ENCODE measurements at regions not wholly inside any gene's neighbourhood (a gene's known extent, or its start where the extent isn't known, plus 50 kb on each side); places are given as distances from the start of the nearest gene placed in this dataset.

GRCh38 chr2:48178611-48179010 lies 135.9 kb upstream of the FOXN2 start:
- H3K4me3 ChIP-seq (ENCODE audit: control insufficient read depth, low read depth, low read length) = no peak overlapping the region
- TF ChIP-seq CTCF (IDR thresholded peaks at IDR 0.05; ENCODE audit: control insufficient read depth, insufficient read depth, low read depth, low read length, missing control alignments) = no peak
- no peak for DNase-seq (ENCODE audit: low read depth)

GRCh38 chr2:48180557-48180956 lies 133.9 kb upstream of the FOXN2 start:
- H3K4me3 ChIP-seq (ENCODE audit: control insufficient read depth, low read depth, low read length) = no peak overlapping the region
- TF ChIP-seq CTCF (IDR thresholded peaks at IDR 0.05; ENCODE audit: control insufficient read depth, insufficient read depth, low read depth, low read length, missing control alignments) = no peak
- no peak for DNase-seq (ENCODE audit: low read depth)

- no peak for TF ChIP-seq CTCF (IDR thresholded peaks at IDR 0.05; ENCODE audit: control insufficient read depth, insufficient read depth, low read depth, low read length, missing control alignments)
- no peak overlapping the region for H3K4me3 ChIP-seq (ENCODE audit: control insufficient read depth, low read depth, low read length)
- DNase-seq (ENCODE audit: low read depth) = no peak
These were observed 131.2 kb upstream of the FOXN2 start for GRCh38 chr2:48183276-48183675.

GRCh38 chr2:48183991-48184390 lies 130.5 kb upstream of the FOXN2 start:
- no peak for TF ChIP-seq CTCF (IDR thresholded peaks at IDR 0.05; ENCODE audit: control insufficient read depth, insufficient read depth, low read depth, low read length, missing control alignments)
- no peak overlapping the region for H3K4me3 ChIP-seq (ENCODE audit: control insufficient read depth, low read depth, low read length)
- no peak for DNase-seq (ENCODE audit: low read depth)

GRCh38 chr2:48187503-48187902 lies 127.0 kb upstream of the FOXN2 start:
- DNase-seq (ENCODE audit: low read depth) = no peak
- TF ChIP-seq CTCF (IDR thresholded peaks at IDR 0.05; ENCODE audit: control insufficient read depth, insufficient read depth, low read depth, low read length, missing control alignments) = no peak
- H3K4me3 ChIP-seq (ENCODE audit: control insufficient read depth, low read depth, low read length) = no peak overlapping the region

GRCh38 chr2:48189552-48190228 lies 124.8 kb upstream of the FOXN2 start:
- no peak overlapping the region for H3K4me3 ChIP-seq (ENCODE audit: control insufficient read depth, low read depth, low read length)
- no peak for DNase-seq (ENCODE audit: low read depth)
- no peak for TF ChIP-seq CTCF (IDR thresholded peaks at IDR 0.05; ENCODE audit: control insufficient read depth, insufficient read depth, low read depth, low read length, missing control alignments)

Data from AG09309 (cell line).